Loucy (cell line): ENCODE measurements at regions not wholly inside any gene's neighbourhood (a gene's known extent, or its start where the extent isn't known, plus 50 kb on each side); places are given as distances from the start of the nearest gene placed in this dataset.

Source experiments
- H2AFZ ChIP-seq: fragments of 200-600 bp; sonication (generic); 2 replicates; pipeline ENCODE4 v1.6.0; 2016; ENCODE audit warnings: antibody characterized with exemption, mild to moderate bottlenecking, low read length, moderate library complexity
- H3F3A ChIP-seq: fragments of 200-600 bp; 2 replicates; pipeline ENCODE4 v1.6.0; 2016; ENCODE audit warnings: antibody characterized with exemption, low read depth, mild to moderate bottlenecking
- H3K27me3 ChIP-seq: fragments of 200-600 bp; sonication (generic); 2 replicates; pipeline ENCODE4 v1.6.1; 2014; ENCODE audit warnings: low read length, mild to moderate bottlenecking; ENCODE audit not compliant: insufficient read depth, poor library complexity, severe bottlenecking
- H3K36me3 ChIP-seq: fragments of 200-600 bp; sonication (generic); 2 replicates; pipeline ENCODE4 v1.6.1; 2016; ENCODE audit warnings: low read length; ENCODE audit not compliant: insufficient read depth
- H3K4me1 ChIP-seq: fragments of 200-600 bp; sonication (generic); 2 replicates; pipeline ENCODE4 v1.5.1; 2014; ENCODE audit warnings: low read length, mild to moderate bottlenecking; ENCODE audit not compliant: insufficient read depth, poor library complexity, severe bottlenecking
- H3K4me2 ChIP-seq: fragments of 200-600 bp; sonication (generic); 2 replicates; pipeline ENCODE4 v1.6.0; 2014; ENCODE audit warnings: antibody characterized with exemption, low read length, low read depth, mild to moderate bottlenecking; ENCODE audit not compliant: poor library complexity, severe bottlenecking
- H3K4me3 ChIP-seq: fragments of 200-600 bp; sonication (generic); 2 replicates; pipeline ENCODE4 v1.5.1; 2014; ENCODE audit warnings: low read length, mild to moderate bottlenecking, mixed read lengths; ENCODE audit not compliant: poor library complexity, severe bottlenecking
- H3K79me2 ChIP-seq: fragments of 200-600 bp; sonication (generic); 2 replicates; pipeline ENCODE4 v1.6.1; 2014; ENCODE audit warnings: low read length; ENCODE audit not compliant: insufficient read depth
- H3K9ac ChIP-seq: fragments of 200-600 bp; sonication (generic); 2 replicates; pipeline ENCODE4 v1.6.0; 2014; ENCODE audit warnings: mild to moderate bottlenecking, low read depth, low read length, moderate library complexity; ENCODE audit not compliant: poor library complexity, severe bottlenecking
- H3K9me2 ChIP-seq: fragments of 200-600 bp; sonication (generic); replicated peaks from 2 replicates; pipeline ENCODE4 v1.6.1; 2016; ENCODE audit warnings: low read depth, low read length, mixed read lengths
- H3K9me3 ChIP-seq: fragments of 200-600 bp; sonication (generic); 2 replicates; pipeline ENCODE4 v1.6.1; 2014; ENCODE audit warnings: mild to moderate bottlenecking, antibody characterized with exemption, low read length, low read depth; ENCODE audit not compliant: insufficient read depth
- H4K20me1 ChIP-seq: fragments of 200-600 bp; sonication (generic); 2 replicates; pipeline ENCODE4 v1.6.0; 2014; ENCODE audit warnings: antibody characterized with exemption, low read length, mild to moderate bottlenecking; ENCODE audit not compliant: insufficient read depth, poor library complexity, severe bottlenecking
- EZH2phosphoT487 ChIP-seq: fragments of 200-600 bp; IDR thresholded peaks from 2 replicates; pipeline ENCODE4 v1.6.1; 2018; ENCODE audit warnings: antibody characterized with exemption, mild to moderate bottlenecking, moderate library complexity, borderline replicate concordance
- TF ChIP-seq, protein P1 (sequence below): fragments of 200-600 bp; sonication (generic); conservative IDR thresholded peaks from 2 replicates; pipeline ENCODE4 v1.5.1; 2014; ENCODE audit warnings: mild to moderate bottlenecking, antibody characterized with exemption, low read length

GRCh38 chr12:128091951-128092382, 175.0 kb upstream of the TMEM132C start:
- peaks cover 2% of the 10 kb centered on the region; the same call in 1 of the 2 replicates for H3K9me3 ChIP-seq
- TF ChIP-seq, protein P1, sequence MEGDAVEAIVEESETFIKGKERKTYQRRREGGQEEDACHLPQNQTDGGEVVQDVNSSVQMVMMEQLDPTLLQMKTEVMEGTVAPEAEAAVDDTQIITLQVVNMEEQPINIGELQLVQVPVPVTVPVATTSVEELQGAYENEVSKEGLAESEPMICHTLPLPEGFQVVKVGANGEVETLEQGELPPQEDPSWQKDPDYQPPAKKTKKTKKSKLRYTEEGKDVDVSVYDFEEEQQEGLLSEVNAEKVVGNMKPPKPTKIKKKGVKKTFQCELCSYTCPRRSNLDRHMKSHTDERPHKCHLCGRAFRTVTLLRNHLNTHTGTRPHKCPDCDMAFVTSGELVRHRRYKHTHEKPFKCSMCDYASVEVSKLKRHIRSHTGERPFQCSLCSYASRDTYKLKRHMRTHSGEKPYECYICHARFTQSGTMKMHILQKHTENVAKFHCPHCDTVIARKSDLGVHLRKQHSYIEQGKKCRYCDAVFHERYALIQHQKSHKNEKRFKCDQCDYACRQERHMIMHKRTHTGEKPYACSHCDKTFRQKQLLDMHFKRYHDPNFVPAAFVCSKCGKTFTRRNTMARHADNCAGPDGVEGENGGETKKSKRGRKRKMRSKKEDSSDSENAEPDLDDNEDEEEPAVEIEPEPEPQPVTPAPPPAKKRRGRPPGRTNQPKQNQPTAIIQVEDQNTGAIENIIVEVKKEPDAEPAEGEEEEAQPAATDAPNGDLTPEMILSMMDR = no peak
- TF ChIP-seq EZH2phosphoT487 = no peak
- no peaks in the 10 kb centered on the region for H4K20me1 ChIP-seq
- no peaks in the 10 kb centered on the region for H3K27me3 ChIP-seq
- H3K79me2 ChIP-seq = no peaks in the 10 kb centered on the region
- H3K9me2 ChIP-seq = no peaks in the 10 kb centered on the region
- H2AFZ ChIP-seq = no peak overlapping the region
- H3K36me3 ChIP-seq = no peaks in the 10 kb centered on the region
- no peak overlapping the region for H3K4me3 ChIP-seq
- no peaks in the 10 kb centered on the region for H3F3A ChIP-seq
- no peak overlapping the region for H3K9ac ChIP-seq
- no peak overlapping the region for H3K4me2 ChIP-seq
- H3K4me1 ChIP-seq = no peaks in the 10 kb centered on the region

DNA sequence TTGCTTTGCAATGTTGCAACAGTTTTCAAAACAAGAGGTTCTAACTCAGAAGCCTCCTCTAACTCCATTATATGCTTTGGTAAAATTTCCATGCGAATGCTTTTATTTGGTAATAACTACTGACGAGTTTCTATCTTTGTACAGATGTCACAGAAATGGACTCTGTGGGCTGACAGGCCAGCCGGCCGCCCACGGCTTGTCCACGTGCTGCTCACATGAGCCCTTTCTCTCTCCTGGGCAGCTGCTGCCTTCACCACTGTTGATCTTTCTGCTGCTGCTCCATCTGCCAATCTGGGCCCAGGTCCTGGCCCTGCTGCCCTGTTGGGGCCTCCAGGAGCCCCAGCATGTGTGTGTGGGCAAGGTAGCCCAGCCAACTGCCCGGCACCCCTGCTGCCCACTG, 168.2 kb upstream of the TMEM132C start:
- no peak overlapping the region for H2AFZ ChIP-seq
- H3K9ac ChIP-seq = no peak overlapping the region
- H4K20me1 ChIP-seq = no peaks in the 10 kb centered on the region
- no peaks in the 10 kb centered on the region for H3K27me3 ChIP-seq
- no peaks in the 10 kb centered on the region for H3K79me2 ChIP-seq
- TF ChIP-seq, protein P1 = no peak
- TF ChIP-seq EZH2phosphoT487 = no peak
- H3K9me2 ChIP-seq = no peaks in the 10 kb centered on the region
- no peak overlapping the region for H3K4me3 ChIP-seq
- H3K4me1 ChIP-seq = no peaks in the 10 kb centered on the region
- no peaks in the 10 kb centered on the region for H3F3A ChIP-seq
- no peak overlapping the region for H3K4me2 ChIP-seq
- H3K36me3 ChIP-seq = no peaks in the 10 kb centered on the region
- H3K9me3 ChIP-seq = peaks cover 3% of the 10 kb centered on the region; the same call in 1 of the 2 replicates

DNA sequence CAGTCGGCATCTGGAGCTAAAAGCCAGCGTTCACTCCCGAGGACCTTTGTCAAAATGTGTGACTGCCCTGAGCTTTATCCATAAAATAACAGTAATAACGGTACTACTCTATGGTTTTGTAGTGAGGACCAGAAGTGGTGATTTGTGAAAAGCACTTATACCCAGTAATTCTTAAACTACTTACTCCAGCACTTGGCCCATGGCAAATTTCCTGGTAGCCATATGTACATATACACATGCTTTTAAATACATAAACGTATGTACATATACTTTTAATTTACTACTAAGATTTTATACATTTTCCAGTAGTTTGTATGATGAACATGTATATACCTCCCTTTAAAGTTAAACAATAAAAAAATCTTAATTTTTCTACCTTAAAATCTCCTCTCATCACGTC, 163.8 kb upstream of the TMEM132C start:
- Histone ChIP-seq H3K4me2 (no peak overlapping the region), H3K9ac (no peak overlapping the region), H3K27me3 (no peaks in the 10 kb centered on the region), H3K4me3 (no peak overlapping the region), H3K36me3 (no peaks in the 10 kb centered on the region), H3K9me2 (no peaks in the 10 kb centered on the region), H3K79me2 (no peaks in the 10 kb centered on the region), H2AFZ (no peak overlapping the region), H4K20me1 (no peaks in the 10 kb centered on the region), H3K4me1 (no peaks in the 10 kb centered on the region), H3F3A (no peaks in the 10 kb centered on the region), H3K9me3 (0 out of 2 replicates have a peak, but pooled peaks cover 4% of the 10 kb centered on the region)
- TF ChIP-seq EZH2phosphoT487 = no peak
- TF ChIP-seq, protein P1 = no peak
